ENCODE measurements at regions not wholly inside any gene's neighbourhood (a gene's known extent, or its start where the extent isn't known, plus 50 kb on each side); places are given as distances from the start of the nearest gene placed in this dataset.

GRCh38 chr7:131896165-131896863 lies 339.9 kb upstream of the PODXL start:
- DNase-seq (ENCODE audit: low spot score) = no peak
- TF ChIP-seq CTCF (IDR thresholded peaks at IDR 0.05) = no peak

GRCh38 chr7:131895541-131896164 lies 339.2 kb upstream of the PODXL start:
- Histone ChIP-seq H3K4me3 (no peak overlapping the region), H3K27ac (no peak overlapping the region)
- TF ChIP-seq CTCF (IDR thresholded peaks at IDR 0.05) = no peak
- DNase-seq (ENCODE audit: low spot score) = no peak

More at GRCh38 chr7:131896165-131896863, 339.9 kb upstream of the PODXL start:
- H3K4me3 ChIP-seq = no peak overlapping the region
- no peak overlapping the region for H3K27ac ChIP-seq

- Histone ChIP-seq H3K4me3 (no peak overlapping the region), H3K27ac (no peak overlapping the region)
- DNase-seq (ENCODE audit: low spot score) = no peak
- no peak for TF ChIP-seq CTCF (IDR thresholded peaks at IDR 0.05)
These were observed 337.4 kb upstream of the PODXL start for GRCh38 chr7:131893631-131894340.

GRCh38 chr7:131890176-131890575 lies 333.7 kb upstream of the PODXL start:
- TF ChIP-seq CTCF (IDR thresholded peaks at IDR 0.05) = no peak
- DNase-seq (ENCODE audit: low spot score) = no peak
- H3K4me3 ChIP-seq = no peak overlapping the region
- H3K27ac ChIP-seq = no peak overlapping the region

GRCh38 chr7:131889572-131890150 lies 333.2 kb upstream of the PODXL start:
- no peak for DNase-seq (ENCODE audit: low spot score)
- Histone ChIP-seq H3K4me3 (no peak overlapping the region), H3K27ac (no peak overlapping the region)
- no peak for TF ChIP-seq CTCF (IDR thresholded peaks at IDR 0.05)

GRCh38 chr7:131883769-131884168 lies 327.3 kb upstream of the PODXL start:
- TF ChIP-seq CTCF (IDR thresholded peaks at IDR 0.05) = no peak
- Histone ChIP-seq H3K4me3 (no peak overlapping the region), H3K27ac (no peak overlapping the region)
- DNase-seq (ENCODE audit: low spot score) = peak; percentile 26

All from coronary artery (tissue), 2 donors.